ENCODE measurements at regions not wholly inside any gene's neighbourhood (a gene's known extent, or its start where the extent isn't known, plus 50 kb on each side); places are given as distances from the start of the nearest gene placed in this dataset.
"Not testable (repeated sequence)": the region's sequence is repeated elsewhere in the genome, so short reads cannot be mapped to it uniquely, and the experiment has no call there.

DNA sequence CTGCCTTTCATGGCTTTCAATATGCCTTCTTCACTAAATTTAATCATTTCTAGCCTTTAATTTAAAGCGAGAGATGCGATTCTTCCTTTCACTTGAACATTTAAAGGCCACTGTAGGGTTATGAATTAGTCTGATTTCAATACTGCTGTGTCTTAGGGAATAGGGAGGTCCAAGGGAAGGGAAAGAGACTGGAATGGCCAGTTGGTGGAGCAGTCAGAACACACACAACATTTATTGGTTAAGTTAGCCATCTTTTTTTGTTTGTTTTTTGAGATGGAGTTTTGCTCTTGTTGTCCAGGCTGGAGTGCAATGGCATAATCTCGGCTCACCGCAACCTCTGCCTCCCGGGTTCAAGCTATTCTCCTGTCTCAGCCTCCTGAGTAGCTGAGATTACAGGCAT lies 662.5 kb upstream of the LUZP2 start:
- TF ChIP-seq, protein P1, sequence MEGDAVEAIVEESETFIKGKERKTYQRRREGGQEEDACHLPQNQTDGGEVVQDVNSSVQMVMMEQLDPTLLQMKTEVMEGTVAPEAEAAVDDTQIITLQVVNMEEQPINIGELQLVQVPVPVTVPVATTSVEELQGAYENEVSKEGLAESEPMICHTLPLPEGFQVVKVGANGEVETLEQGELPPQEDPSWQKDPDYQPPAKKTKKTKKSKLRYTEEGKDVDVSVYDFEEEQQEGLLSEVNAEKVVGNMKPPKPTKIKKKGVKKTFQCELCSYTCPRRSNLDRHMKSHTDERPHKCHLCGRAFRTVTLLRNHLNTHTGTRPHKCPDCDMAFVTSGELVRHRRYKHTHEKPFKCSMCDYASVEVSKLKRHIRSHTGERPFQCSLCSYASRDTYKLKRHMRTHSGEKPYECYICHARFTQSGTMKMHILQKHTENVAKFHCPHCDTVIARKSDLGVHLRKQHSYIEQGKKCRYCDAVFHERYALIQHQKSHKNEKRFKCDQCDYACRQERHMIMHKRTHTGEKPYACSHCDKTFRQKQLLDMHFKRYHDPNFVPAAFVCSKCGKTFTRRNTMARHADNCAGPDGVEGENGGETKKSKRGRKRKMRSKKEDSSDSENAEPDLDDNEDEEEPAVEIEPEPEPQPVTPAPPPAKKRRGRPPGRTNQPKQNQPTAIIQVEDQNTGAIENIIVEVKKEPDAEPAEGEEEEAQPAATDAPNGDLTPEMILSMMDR (IDR thresholded peaks at IDR 0.05), result peak in 3 of 6 experiments; percentile 5 to 39 (median 23)
- TF ChIP-seq POLR2A (IDR thresholded peaks at IDR 0.05), result not testable (repeated sequence)
